Hematopoietic multipotent progenitor cell treated with erythropoietin and hydrocortisone succinate and interleukin-3 and kit ligand, for 4 days (in vitro differentiated cells): ENCODE measurements at regions not wholly inside any gene's neighbourhood (a gene's known extent, or its start where the extent isn't known, plus 50 kb on each side); places are given as distances from the start of the nearest gene placed in this dataset.
"Not testable (repeated sequence)": the region's sequence is repeated elsewhere in the genome, so short reads cannot be mapped to it uniquely, and the experiment has no call there.

ENCODE experiments used
- DNase-seq: peaks from one replicate; pipeline ENCODE4 v3.0.0-alpha.2; 2015

DNA sequence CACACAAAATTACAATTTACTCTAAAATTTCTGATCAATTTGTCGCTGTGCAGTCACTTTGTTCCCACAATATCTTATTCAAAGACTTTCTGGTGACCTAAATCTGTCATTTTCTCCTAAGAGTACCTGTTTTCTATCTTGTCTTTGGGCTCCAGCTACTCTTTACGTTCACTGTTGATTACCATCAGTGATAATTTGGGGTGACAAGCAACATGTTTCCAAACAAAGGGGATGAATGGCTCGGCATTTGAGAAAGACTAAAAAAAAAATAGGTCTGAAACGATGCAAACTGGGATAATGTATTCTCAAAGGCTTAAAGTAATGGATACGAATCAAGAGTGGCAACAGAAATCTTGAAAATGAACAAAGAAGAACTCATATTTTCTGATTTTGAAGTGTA lies 205.2 kb upstream of the DAB2 start:
- no peak for DNase-seq

DNA sequence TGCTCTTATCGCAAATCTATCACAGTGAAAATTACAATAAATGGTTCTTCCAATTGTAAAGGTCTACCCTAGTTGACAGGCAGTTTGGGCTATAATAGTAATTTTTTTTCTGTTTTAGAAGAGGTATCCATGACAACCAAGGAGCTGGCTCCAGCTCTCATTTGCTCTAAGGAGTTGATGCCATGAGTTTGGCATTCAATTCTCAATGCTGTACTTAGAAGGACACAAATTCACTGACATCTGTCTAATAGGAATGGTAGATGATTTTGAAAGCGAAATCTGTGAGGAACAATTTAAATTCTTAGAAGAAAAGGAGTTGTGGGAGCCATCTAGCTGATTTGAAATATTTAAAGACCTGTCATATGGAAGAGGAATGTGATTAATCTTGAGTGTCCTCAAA lies 203.6 kb upstream of the DAB2 start:
- no peak for DNase-seq

DNA sequence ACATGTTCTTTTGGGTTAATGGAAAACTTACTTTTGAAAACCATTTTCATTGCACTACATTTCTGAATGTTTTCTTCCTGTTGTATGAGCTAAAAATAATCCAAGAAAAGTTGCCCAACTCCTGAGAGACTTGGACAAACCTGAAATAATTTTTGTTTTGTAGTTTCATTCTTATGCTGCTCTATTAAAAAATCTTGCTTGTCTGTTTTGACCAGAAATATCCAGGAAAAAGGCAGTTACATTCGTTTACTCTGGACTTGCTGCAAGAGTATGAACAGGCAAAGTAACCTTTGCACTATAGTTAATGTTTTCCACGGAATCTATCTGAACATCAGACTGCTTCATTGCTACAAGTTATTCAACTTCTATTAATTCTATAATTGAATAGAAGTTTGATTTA lies 200.1 kb upstream of the DAB2 start:
- DNase-seq = no peak

DNA sequence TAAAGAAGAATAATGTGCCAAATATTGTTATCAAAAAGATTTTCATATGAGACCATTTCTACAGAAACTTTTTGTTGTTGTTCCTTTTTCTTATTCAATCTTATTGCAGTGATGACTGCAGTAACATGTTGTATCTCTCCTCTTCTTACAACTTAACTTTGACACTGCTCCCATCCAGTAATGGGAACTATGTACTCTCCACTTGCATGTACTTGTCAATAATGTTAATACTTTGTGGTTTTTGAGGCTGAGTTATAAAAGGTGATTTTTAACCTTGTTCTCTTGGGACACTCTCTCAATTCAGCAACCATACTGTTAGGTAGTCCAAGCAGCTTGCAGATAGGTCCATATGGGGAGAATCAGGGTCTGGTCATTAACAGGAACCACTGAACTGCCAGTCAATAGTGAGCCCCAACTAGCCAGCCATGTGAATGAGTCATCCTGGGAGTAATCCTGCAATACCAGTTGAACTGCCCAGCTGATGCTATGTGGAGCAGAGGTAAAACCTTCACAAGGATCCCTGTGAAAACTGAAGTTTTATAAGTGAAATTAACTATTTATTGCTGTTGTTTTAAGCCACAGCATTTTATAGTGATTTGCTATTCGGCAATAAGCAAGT lies 199.6 kb upstream of the DAB2 start:
- no peak for DNase-seq

DNA sequence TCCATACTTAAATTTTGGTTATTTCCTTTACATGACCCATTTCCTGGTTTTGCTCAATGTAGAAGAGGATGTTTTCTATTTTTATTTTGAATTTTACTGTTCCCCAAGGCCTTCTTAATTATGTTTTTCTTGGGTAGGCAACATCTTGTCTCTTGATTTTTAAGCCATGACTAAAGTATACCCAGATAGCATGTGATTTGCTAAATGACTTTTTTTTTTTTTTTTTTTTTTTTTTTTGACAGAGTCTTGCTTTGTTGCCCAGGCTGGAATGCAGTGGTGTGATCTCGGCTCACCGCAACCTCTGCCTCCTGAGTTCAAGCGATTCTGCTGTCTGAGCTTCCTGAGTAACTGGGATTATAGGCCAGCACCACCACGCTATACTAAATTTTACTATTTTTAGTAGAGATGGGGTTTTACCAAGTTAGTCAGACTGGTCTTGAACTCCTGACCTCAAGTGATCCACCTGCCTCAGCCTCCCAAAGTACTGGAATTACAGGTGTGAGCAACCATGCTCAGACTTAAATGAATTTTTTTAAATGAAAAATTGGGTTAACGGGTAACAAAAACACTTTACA lies 198.6 kb upstream of the DAB2 start:
- DNase-seq = no peak

DNA sequence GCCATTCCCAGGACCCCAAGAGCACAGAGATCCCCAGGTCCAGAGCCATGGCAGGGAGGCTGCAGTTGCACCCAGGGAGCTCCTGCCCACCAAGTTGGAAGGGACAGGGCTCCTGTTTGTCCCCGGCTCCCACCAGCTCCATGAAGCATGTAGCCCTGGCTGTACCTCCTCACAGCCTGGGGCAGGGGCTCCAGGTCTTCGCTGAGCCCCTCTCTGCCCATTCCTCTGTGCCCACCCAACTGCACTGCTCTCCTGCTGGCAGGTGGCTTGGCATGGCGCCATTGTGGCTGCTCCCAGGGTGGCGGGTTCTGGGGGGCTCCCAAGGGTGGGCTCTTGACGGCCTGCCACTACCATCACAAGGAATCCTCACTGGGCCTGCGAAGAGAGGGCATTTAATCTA lies 197.5 kb upstream of the DAB2 start:
- DNase-seq = no peak

DNA sequence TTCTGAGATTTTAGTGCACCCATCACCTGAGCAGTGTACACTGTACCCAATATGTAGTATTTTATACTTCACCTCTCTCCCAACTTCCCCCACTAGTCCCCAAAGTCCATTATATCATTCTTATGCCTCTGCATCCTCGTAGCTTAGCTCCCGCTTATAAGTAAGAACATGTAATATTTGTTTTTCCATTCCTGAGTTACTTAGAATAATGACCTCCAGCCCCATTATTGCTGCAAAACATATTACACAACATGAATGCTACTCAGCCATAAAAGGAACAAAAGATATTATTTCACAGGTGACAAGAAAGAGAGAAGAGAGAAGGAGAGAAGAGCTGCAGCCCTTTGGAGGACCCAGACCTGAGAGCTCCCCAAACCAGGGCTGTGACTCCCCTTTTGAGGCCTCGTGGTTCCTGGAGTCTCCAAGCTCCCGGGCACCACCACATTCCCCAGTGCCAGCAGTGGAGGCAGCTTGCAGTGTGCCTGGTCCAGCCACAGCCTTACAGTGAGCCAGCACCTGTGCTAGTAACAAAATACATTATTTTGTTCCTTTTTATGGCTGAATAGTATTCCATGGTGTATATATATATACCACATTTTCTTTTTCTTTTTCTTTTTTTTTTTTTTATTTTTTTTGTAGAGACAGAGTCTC lies 194.5 kb upstream of the DAB2 start:
- no peak for DNase-seq

DNA sequence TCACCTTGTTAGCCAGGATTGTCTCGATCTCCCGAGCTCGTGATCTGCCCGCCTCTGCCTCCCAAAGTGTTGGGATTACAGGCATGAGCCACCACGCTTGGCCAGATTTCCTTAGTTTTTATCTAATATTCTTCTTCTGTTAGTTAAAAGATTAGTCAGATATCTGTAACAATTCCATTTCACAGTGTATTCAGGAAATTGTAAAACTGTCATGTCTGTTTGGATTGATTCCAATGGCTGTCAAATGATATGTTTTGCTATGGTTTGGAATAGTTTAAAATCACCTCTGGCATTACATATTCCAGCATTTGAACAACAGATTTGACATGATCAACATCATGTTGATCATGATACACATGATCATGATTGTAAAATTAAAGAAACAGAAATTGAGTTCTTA lies 193.6 kb upstream of the DAB2 start:
- DNase-seq = no peak

DNA sequence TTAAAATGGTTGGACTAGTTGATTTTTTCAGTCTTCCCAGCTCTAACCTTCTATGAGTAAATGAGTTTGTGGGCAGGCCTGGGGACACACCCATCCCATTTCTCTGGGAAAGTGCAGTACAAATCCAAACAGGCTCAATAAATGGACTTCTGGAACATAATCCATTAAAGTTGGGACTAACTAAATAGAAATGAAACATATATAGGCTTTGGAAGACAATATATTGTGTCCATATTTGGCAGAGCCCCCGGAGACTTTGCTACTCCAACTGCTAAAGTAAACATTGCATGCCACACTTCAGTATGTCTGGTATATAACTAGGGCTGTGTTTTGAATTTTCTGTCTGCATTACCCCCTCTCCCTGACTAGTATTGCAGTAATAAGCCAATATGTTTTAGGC lies 191.4 kb upstream of the DAB2 start:
- no peak for DNase-seq

DNA sequence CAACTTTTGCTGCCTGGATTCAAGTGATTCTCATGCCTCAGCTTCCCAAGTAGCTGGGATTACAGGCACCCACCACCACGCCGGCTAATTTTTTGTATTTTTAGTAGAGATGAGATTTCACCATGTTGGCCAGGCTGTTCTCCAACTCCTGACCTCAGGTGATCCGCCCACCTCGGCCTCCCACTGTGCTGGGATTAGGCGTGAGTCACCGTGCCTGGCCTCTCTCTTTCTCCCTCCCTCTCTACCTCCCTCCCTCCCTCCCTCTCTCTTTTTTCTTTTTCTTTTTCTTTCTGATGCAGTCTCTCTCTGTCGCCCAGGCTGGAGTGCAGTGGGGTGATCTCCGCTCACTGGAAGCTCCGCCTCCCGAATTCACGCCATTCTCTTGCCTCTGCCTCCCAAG lies 186.3 kb upstream of the DAB2 start:
- not testable (repeated sequence) for DNase-seq

DNA sequence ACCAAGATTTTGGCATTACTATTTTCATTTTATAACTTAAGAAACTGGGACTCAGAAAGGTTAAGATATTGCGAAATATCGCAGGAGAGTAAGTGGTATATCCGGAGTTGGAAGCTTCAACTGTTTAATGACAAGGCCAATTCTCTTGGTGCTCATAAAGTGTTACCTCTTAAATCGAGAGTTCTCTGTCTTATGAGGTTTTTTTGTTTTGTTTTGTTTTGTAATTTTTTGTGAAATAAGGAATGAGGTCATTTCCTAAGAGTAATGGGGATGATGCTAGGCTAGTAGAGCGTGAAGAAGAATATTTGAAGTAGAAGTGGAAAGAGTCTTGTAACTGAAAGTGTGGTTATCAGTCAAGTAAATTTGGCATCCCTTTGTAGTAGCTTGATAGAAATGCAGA lies 183.2 kb upstream of the DAB2 start:
- DNase-seq = no peak

DNA sequence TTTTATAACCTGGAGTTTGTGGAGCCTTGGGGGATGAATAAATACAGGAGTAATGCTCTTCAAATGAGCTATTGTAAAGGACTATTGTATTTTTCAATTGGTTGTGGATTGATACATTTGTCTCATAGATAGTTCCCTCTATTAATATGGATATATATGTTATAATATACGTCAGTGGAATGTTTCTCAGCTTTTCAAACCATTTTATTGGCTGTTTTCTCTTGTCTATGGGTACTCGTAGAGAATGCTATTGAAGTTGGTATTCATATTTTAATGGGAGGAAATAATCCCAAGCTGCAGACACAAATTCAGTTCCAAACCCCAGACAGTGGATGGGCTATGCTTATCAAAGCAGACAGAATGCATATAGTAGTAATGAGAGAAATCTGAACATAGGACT lies 181.8 kb upstream of the DAB2 start:
- no peak for DNase-seq

DNA sequence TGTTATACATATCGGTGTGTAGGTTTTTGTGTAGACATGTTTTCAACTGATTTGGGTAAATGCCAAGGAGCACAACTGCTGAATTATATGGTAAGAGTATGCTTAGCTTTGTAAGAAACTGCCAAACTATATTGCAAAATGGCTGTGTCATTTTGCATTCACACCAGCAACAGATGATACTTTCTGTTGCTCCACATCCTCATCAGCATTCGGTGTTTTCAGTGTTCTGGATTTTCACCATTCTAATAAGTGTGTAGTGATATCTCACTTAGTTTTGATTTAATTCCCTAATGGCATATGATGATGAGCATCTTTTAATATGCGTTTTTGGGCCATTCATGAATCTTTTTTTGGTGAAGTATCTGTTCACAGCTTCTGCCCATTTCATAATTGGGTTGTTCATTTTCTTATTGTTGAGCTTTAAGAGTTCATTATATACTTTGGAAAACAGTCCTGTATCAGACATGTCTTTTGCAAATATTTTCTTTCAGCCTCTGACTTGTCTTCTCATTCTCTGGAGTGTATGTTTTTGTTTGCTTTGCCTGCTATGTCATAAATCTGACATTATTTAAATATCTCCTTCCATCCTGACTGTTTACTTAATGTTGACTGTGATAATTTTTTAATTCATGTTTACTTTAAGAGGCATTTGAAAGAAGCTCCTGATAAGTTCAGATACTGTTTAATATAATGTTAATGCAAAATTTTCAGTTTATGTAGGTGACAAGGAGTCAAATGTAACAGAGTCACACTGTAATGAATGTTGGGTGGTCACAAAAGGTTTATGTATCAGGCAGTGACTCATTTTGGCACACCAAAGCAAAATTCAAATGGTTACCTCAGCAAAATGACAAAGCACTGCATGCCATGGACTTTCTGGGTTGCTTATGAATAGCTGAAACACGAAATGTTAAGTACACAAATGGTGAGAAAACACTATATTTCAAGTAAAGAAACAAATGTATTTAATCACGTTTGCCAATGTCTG lies 181.1 kb upstream of the DAB2 start:
- DNase-seq = no peak

DNA sequence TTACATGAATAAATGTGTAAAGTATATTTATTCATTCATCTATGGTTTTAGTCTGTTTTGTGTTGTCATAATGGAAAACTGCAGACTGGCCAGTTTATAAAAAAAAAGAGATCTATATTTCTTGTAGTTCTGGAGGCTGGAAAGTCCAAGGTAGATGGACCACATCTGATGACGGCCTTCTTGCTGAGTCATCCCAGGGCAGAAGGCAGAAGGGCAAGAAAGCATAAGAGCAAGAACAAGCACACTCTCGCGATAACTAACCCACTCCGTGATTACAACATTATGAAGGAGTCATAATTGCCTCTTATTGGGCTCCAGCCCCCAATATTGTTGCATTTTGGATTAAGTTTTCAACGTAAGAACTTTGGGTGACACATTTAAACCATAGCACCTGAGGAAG lies 180.4 kb upstream of the DAB2 start:
- DNase-seq = no peak

DNA sequence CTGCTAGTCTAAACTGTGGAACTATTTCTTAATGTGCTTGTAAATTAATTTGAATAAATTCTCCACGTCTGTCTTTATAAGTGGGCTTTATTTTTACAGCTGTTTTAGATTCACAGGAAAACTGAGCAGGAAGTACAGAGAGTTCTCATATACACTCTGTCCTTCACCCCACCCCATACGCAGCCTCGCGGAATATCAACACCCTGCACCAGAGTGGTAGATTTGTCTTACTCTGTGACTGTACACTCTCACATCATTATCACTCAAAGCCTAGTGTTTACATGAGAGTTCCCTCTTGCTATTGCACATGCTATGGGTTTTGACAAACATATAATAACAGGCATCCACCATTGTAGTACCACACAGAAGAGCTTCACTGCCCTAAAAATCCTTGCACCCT lies 179.7 kb upstream of the DAB2 start:
- DNase-seq = no peak

DNA sequence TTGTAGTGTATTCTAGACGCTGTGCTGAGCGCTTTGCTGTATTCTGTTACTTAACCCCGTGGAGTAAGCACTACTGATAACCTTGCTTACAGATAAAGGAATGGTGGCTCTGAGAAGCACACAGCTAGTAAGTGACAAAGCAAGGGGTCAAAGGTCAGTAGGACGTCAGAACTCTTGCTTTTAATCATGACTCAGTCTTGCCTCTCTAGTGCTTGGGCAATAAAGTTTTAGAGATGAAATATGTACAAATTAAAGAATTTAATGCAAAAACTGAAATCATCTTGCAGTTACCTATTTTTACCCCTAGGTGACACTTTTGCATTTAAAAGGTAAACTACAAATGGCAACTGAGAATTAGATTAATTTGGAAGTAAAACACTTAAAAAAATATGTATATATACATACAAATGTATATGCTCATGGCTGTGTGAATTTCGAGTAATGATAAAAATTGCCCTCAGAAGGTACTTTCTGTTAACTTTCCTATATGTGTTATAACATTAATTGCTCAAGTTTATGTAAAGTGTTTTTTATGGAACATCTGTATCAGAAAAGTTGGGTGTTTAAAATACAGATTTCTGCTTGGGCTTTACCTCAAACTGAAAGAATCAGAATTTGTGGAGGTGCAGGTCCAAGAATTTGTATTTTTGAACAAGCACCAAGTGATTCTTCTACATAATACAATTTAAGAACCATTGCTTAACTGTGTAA lies 175.1 kb upstream of the DAB2 start:
- DNase-seq = peak; percentile 54

DNA sequence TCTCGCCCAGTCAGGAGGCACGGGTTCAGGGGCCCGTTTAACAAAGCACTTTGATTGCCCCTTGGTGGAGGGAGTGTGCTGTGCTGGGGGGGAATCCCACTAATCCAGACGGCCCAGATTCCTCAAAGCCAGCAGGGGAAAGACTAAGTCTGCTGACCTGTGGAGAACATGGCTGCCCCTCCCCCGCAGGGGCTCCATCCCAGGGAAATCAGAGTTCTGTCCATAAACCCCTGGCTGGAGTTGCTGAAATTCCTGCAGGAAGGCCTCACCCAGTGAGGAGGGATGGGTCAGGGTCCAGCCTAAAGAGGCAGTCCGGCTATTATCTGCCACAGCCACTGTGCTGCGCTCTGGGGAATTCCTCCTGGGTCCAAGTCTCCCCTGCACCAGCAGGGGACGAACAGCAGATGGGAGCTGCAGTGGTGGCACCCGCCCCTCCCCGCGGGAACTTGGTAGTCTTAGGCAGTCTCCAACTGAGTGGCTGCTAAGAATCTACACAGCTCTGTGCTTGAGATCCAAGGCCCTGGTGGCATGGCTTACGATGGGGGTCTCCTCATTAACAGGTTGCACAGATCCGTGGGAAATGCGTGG lies 174.0 kb upstream of the DAB2 start:
- no peak for DNase-seq

DNA sequence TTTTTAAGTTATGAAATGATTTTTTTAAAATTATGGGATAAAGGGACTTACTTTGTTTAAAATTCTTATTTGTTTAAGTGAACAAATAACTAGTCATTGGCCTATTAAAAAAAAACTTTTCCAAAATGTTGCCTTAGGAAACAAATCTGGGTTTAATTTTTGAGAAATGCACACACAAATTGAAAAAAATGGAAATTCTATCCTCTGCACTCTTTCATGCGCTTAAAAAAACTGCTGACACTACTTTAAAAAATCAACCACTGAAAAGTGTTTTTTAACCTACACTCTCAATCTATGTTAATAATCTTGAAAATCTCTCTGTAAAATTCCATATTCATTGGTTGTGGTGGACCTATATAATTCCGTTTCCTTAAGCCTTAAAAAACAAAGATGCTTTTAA lies 163.4 kb upstream of the DAB2 start:
- DNase-seq = no peak

DNA sequence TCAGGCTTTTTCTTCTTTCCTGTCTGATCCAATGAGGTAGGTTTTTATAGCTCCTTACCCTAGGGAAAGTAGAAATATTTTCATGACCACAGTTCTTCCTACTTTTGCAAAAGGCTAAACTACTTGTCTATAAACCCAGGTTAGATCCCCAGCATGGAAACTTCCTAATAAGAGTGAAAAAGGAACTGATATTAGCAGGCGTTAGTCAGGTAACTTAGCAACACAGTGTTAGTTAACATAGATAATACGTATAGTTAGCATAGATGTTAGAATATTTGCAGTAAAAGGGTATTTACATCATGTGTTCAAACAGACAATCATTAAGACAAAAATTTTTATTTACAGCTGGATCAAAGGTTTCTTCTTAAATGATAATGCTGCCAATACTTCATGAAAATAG lies 162.9 kb upstream of the DAB2 start:
- DNase-seq = no peak

DNA sequence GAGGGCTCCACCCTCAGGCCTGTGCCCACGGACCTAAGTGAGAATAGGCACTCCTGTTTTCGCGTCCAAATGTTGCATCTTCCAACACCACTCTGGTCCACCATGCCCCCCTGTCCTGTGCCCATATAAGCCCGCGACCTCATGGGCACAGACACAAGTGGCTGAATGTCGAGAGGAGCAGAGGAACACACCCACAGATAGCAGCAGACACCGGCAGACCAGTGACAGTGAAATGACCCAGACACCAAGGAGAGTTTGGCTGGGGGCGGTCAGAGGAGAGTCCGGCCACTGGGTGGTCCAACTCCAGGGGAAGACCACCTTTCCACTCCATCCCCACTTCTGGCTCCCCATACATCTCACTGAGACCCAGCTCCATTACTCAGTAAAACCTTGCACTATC lies 161.4 kb upstream of the DAB2 start:
- no peak for DNase-seq

DNA sequence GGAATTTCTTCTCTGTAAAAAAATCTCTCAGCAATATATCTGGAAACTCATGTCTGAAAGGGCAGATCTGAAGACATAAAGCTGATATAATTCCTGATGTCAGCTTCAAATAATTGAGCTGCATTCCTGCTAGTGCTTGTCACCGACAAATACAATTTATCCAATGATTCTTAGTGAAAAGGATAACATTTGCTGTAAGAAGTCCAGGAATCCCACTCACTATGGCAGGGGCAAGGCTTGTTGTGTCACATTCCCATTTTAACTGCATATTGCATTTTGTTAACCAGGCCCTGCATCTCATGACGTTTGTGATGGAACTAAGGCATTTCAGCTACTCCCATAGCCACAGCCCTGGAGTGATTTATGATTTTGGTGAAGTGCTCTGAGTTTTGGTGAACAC lies 160.1 kb upstream of the DAB2 start:
- DNase-seq = no peak

DNA sequence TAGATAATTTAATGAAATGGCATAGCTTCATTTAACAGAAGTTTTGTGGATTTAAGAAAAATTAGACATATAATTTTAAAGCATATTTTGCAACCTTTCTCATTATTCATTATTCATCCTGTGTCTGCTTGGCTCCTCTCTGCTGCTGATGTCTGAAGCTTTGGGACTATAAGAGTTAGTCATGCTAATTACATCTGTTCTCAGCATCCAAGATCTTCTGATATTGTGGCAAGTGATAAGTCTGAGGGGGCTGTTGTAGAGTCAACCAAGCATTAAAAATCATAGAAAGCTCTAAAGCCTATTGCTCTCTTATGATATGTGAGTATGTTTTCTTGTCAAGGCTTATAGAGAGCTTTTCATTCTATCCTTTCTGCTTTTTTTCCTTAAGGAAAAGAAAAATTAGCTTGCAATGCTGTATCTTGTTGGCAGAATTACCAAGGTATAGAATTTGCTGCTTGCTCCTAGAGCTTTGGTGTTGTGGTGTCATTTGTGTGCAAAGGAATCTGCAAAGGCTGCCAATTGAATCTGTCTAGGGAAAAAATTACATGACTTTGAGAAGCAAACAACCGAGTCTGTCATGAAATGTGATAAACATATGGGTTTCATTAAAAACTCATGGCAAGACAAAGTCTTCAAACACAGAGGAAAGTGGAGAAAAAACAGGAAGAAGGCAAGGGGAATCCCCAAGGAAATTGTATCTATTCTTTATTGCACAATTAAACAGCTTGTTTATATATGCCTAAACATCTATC lies 156.1 kb upstream of the DAB2 start:
- peak; percentile 13 for DNase-seq
